ENCODE measurements at regions not wholly inside any gene's neighbourhood (a gene's known extent, or its start where the extent isn't known, plus 50 kb on each side); places are given as distances from the start of the nearest gene placed in this dataset.

DNA sequence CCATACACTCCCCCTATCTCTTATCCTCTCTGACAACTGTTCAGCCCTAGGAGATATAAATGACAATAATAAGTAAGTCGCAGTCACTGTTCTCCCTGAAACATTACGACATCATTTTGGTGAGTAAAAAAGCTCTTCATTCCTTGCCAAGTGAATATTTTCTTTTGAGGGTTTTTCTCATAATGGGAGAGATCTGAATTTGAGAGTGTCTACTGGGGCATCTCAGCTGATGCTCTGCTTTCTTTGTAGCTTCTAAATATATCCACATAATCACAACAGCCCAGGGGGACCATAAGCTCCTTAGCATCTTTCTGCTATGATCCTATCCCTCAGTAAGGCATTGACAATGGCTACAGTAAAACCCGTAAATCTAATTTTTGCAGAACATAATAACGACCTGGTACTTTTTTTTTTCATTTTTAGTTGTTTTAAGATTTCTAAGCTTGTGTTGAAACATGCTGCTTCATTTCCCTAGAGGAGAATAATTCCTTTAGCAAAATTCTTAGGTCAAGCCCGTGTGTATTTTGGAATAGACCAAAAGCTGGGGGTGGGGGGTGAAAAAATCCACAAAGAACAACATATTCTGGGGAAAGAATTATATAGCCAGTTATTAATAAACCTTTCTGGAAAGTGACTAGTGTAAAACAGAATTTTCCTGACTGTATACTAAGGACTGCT, 78.1 kb upstream of the GPM6B start:
- no peak for ATAC-seq
- H3K4me3 Mint-ChIP-seq = no peak overlapping the region

DNA sequence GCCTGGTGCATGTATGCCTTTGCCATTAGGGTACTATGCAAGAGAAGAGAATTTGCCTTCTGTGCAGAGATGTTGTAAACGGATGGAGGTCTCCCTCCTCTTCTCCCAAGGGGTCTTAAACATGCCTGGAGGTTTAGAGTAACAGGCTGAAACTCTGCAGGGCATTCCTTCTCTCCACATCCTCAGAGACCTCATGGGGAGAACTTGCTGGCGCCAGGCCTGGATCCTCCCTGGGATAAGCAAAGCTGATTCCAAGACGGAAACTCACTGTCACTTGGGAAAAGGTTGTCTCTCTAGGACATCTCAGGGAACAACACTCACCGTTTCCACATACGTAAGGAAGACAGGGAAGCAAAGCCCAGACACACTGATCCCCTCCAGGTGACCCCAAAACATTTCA, 76.9 kb upstream of the GPM6B start:
- H3K4me1 Mint-ChIP-seq (ENCODE audit: low read depth) = no peaks in the 10 kb centered on the region

More for the DNA sequence above, 78.1 kb upstream of the GPM6B start:
- Mint-ChIP-seq H3K9me3 (no peaks in the 10 kb centered on the region), H3K27me3 (ENCODE audit: low read depth) (peaks cover 5% of the 10 kb centered on the region), H3K4me1 (ENCODE audit: low read depth) (no peaks in the 10 kb centered on the region), H3K36me3 (ENCODE audit: insufficient read depth) (no peaks in the 10 kb centered on the region)
- no peak for DNase-seq

DNA sequence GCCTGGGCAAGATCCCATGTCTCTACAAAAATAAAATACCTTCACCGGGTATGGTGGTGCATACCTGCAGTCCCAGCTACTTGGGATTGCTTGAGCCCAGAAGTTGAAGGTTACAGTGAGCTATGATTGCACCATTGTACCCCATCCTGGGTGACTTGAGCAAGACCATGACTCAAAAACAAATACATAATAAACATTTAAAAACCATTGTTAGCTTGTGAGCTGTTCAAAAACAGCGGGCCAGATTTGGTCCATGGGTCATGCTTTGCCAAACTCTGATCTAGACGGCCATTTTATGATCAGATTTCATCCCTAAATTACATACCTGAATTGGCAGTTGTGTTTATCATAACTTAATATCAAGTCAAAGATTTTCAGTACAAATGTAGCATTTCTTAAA, 76.0 kb upstream of the GPM6B start:
- Mint-ChIP-seq H3K4me3 (no peak overlapping the region), H3K27me3 (ENCODE audit: low read depth) (peaks cover 5% of the 10 kb centered on the region), H3K4me1 (ENCODE audit: low read depth) (no peaks in the 10 kb centered on the region), H3K9me3 (no peaks in the 10 kb centered on the region), H3K36me3 (ENCODE audit: insufficient read depth) (no peaks in the 10 kb centered on the region)
- ATAC-seq (no peak), DNase-seq (no peak)

More for the DNA sequence above, 76.9 kb upstream of the GPM6B start:
- Mint-ChIP-seq H3K9me3 (no peaks in the 10 kb centered on the region), H3K27me3 (ENCODE audit: low read depth) (peaks cover 5% of the 10 kb centered on the region), H3K4me3 (no peak overlapping the region), H3K36me3 (ENCODE audit: insufficient read depth) (no peaks in the 10 kb centered on the region)
- DNase-seq (no peak), ATAC-seq (no peak)

DNA sequence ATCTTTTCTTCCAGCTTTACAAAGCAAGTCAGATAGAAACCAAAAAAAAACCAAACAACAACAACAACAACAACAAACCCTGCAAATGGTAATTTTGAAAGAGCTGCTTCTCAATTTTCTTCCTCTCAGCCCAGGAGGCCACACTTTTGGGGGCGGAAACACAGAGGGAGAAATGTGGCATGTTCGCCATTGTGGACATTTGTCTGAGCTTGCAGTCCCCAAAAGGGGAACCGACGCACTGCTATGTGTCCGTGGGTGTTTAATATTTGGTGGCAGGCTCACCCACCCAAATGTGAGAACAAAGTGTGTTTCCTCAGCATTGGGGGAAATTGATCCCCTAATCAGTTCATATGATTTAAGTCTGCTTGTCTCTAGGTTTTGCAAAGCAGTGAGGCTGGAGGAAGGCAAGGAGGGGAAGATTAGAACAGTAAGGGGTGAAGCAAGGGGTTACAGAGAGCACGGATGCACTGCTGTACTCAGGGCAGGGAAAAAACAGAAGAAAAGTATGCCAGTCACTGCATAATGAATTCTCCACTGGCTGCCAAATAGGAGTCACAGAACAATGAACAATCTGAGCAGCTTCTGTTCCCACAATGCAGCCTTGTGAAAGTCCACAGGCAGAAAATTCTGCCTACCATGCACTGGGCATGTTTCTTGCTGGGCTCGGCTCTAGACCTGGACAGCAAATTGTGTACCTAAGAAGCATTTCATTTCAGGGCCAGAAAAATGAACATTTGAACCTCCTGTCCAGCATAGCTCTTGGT, 74.7 kb upstream of the GPM6B start:
- H3K4me3 Mint-ChIP-seq = no peak overlapping the region
- H3K4me1 Mint-ChIP-seq (ENCODE audit: low read depth) = no peaks in the 10 kb centered on the region
- ATAC-seq (no peak), DNase-seq (no peak)
- H3K9me3 Mint-ChIP-seq = no peaks in the 10 kb centered on the region
- H3K27me3 Mint-ChIP-seq (ENCODE audit: low read depth) = peaks cover 7% of the 10 kb centered on the region
- H3K36me3 Mint-ChIP-seq (ENCODE audit: insufficient read depth) = no peaks in the 10 kb centered on the region

DNA sequence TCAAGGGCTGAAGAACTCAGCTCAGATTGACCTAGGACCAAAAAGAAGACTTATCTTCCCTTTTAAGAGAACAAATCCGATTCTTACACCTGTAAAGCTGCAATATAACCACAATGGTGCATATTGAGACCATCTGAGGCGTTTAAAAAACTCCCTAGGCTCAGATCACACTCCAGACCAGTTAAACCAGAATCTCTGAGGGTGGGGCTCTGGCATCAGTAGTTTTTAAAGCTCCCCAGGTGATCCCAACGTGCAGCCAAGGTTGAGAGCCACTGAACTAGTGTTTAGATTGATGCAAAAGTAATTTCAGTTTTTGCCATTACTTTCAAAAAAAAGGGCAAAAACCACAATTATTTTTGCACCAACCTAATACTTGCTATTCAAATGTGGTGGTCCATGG, 73.9 kb upstream of the GPM6B start:
- Mint-ChIP-seq H3K4me1 (ENCODE audit: low read depth) (no peaks in the 10 kb centered on the region), H3K27me3 (ENCODE audit: low read depth) (peaks cover 7% of the 10 kb centered on the region), H3K4me3 (no peak overlapping the region), H3K9me3 (no peaks in the 10 kb centered on the region), H3K36me3 (ENCODE audit: insufficient read depth) (no peaks in the 10 kb centered on the region)
- no peak for ATAC-seq
- no peak for DNase-seq

DNA sequence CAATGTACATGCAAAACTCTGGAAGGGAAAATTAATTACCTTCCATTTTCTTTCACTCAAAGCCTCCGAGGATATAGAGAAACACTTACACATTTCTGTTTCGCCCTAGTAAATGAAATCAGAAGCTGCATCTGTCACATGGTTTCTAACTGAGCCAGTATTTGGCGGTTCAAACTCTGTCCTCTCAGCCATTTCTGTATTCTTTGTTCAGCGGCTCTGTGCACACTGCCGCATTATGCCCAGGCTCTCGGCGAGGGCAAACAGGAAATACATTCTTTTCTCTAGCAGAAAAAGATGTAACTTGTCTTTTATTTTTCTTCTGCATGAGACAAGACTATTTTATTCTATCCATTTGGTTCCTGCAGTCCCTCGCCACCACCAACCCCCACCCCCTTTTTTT, 71.4 kb upstream of the GPM6B start:
- Mint-ChIP-seq H3K27me3 (ENCODE audit: low read depth) (peaks cover 9% of the 10 kb centered on the region), H3K36me3 (ENCODE audit: insufficient read depth) (no peaks in the 10 kb centered on the region), H3K9me3 (no peaks in the 10 kb centered on the region), H3K4me1 (ENCODE audit: low read depth) (no peaks in the 10 kb centered on the region), H3K4me3 (no peak overlapping the region)
- DNase-seq = no peak
- ATAC-seq = no peak

DNA sequence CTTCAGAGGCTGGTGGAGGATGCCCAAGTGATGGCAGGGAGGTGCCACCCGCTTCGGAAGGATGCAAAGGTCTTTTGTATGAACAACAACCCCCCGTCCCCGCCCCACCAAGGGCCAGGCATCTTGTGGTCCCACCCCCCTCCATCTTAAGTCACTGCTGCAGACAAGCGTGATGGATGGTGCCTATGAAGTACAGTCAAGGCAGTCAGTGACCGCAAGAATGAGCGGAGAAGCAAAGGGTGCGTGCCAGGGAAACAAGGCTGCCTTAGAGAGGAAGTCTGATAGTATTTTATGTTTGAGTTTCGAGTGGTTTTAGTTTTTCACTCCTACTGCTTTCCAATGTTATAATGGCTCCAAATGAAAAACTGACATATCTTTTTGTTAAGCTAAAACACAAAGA, 68.7 kb upstream of the GPM6B start:
- H3K4me1 Mint-ChIP-seq (ENCODE audit: low read depth) = no peaks in the 10 kb centered on the region
- ATAC-seq = no peak
- no peaks in the 10 kb centered on the region for H3K36me3 Mint-ChIP-seq (ENCODE audit: insufficient read depth)
- no peaks in the 10 kb centered on the region for H3K9me3 Mint-ChIP-seq
- DNase-seq = no peak
- H3K27me3 Mint-ChIP-seq (ENCODE audit: low read depth) = peaks cover 4% of the 10 kb centered on the region
- H3K4me3 Mint-ChIP-seq = no peak overlapping the region

DNA sequence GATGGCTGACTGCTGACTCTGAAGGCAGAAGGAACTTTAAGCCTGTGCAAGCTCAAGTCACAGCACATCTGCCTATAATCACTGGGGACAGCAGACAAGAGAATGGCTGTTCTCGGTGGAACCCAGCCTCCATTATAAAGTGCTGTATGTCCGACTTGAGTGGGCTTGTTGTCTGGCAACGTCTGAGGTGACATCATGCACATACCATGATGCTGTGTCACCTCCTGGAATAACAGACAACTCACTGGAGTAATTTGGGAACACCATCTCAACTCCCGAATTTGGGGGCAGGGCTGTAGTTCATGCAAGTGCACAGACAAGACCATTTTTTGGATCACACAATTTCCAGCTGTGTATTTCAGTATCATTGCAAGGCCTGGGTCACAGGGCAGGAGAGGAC, 59.8 kb upstream of the GPM6B start:
- H3K36me3 Mint-ChIP-seq (ENCODE audit: insufficient read depth) = no peaks in the 10 kb centered on the region
- no peaks in the 10 kb centered on the region for H3K4me1 Mint-ChIP-seq (ENCODE audit: low read depth)
- DNase-seq (no peak), ATAC-seq (no peak)
- peaks cover 5% of the 10 kb centered on the region for H3K27me3 Mint-ChIP-seq (ENCODE audit: low read depth)
- H3K4me3 Mint-ChIP-seq = no peak overlapping the region
- no peaks in the 10 kb centered on the region for H3K9me3 Mint-ChIP-seq

DNA sequence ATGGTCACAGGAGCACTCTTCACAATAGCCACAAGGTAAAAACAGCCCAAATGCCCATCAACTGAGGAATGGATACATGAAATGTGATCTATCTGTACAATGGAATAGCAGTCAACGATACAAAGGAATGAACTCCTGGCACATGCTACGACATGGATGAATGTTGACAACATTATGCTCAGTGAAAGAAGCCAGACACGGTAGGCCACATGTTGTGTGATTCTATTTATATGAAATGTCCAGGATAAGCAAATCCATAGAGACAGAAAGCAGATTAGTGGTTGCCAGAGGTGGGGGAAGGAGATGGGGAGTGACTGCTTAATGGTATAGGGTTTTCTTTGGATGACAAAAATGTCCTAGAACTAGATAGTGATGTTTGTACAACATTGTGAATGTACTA, 58.7 kb upstream of the GPM6B start:
- ATAC-seq (no peak), DNase-seq (no peak)
- Mint-ChIP-seq H3K4me3 (no peak overlapping the region), H3K4me1 (ENCODE audit: low read depth) (no peaks in the 10 kb centered on the region), H3K36me3 (ENCODE audit: insufficient read depth) (no peaks in the 10 kb centered on the region), H3K9me3 (no peaks in the 10 kb centered on the region), H3K27me3 (ENCODE audit: low read depth) (peaks cover 5% of the 10 kb centered on the region)

DNA sequence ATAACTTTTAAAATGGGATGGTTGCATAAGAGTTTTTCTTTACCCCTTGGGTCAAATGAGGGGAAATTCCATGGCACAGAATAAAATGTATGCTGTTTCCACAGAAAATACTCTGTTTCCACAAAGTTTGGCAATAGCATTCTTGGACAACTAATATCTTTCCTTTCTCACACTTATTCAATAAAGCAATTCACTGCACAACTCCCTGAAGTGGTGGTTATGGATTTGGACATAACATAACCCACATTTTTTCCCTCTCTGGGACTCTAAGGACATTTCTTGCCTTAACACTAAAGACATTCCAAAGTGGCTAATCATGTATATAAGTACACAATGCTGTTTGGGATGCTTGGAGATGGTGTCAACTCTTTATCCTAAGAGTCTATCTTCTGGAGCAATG, 51.7 kb upstream of the GPM6B start:
- ATAC-seq (no peak), DNase-seq (no peak)
- no peak overlapping the region for H3K4me3 Mint-ChIP-seq
- H3K27me3 Mint-ChIP-seq (ENCODE audit: low read depth) = peaks cover 12% of the 10 kb centered on the region
- H3K9me3 Mint-ChIP-seq = no peaks in the 10 kb centered on the region
- no peaks in the 10 kb centered on the region for H3K4me1 Mint-ChIP-seq (ENCODE audit: low read depth)
- no peaks in the 10 kb centered on the region for H3K36me3 Mint-ChIP-seq (ENCODE audit: insufficient read depth)
